Stomach (tissue), 8 donors: ENCODE measurements at regions not wholly inside any gene's neighbourhood (a gene's known extent, or its start where the extent isn't known, plus 50 kb on each side); places are given as distances from the start of the nearest gene placed in this dataset.
A peak's percentile ranks its signal among the peaks of the same experiment; 100 is the strongest.

Experiments used
- DNase-seq, 2 donors: peaks; one replicate each; pipeline versions ENCODE4 v3.0.0 to v3.0.0-alpha.2; 2013 to 2019
- H3K27ac ChIP-seq, 5 donors: fragments of 200-600 bp in 4 of 5; sonication (generic) in 4 of 5; one replicate each; pipeline ENCODE4 v1.5.1; 2013 to 2019; ENCODE audit warnings: mild to moderate bottlenecking in 1 of 5, moderate library complexity in 1 of 5
- H3K27me3 ChIP-seq, 3 donors: fragments of 200-600 bp; sonication (generic); one replicate each; pipeline ENCODE4 v1.5.1; 2017 to 2019; ENCODE audit warnings: mixed run types in 1 of 3
- H3K36me3 ChIP-seq, 4 donors: fragments of 200-600 bp; sonication (generic); 1 replicate in 3 of 4; 2 replicates in 1 of 4; pipeline ENCODE4 v1.5.1; 2016 to 2019
- H3K4me1 ChIP-seq, 4 donors: fragments of 200-600 bp; sonication (generic); one replicate each; pipeline ENCODE4 v1.5.1; 2016 to 2019
- H3K4me3 ChIP-seq, 4 donors: fragments of 200-600 bp; sonication (generic) in 3 of 4; one replicate each; pipeline ENCODE4 v1.5.1; 2016 to 2019; ENCODE audit warnings: mild to moderate bottlenecking in 1 of 4
- H3K9me3 ChIP-seq, 4 donors: fragments of 200-600 bp; sonication (generic); one replicate each; pipeline ENCODE4 v1.5.1; 2016 to 2019
- CTCF ChIP-seq, 7 experiments: fragments of 450-650 bp in 4 of 7; fragments of 200-600 bp in 3 of 7; sonication (generic) in 3 of 7; IDR thresholded peaks; one replicate each; pipeline ENCODE4 v1.5.1; 2016 to 2019; ENCODE audit warnings: antibody characterized with exemption in 7 of 7, control low read depth in 2 of 7, mild to moderate bottlenecking in 1 of 7
- EP300 ChIP-seq: sonication (generic); formaldehyde crosslinking; IDR thresholded peaks from one replicate; pipeline ENCODE4 v1.6.1; 2017; ENCODE audit warnings: antibody characterized with exemption
- POLR2A ChIP-seq, 4 donors: fragments of 450-650 bp; IDR thresholded peaks; one replicate each; pipeline ENCODE4 v1.6.1; 2016; ENCODE audit warnings: antibody characterized with exemption in 4 of 4, control low read depth in 2 of 4, mild to moderate bottlenecking in 1 of 4, moderate library complexity in 1 of 4
- POLR2AphosphoS5 ChIP-seq, 3 donors: sonication (generic); formaldehyde crosslinking; IDR thresholded peaks; one replicate each; pipeline ENCODE4 v1.6.1; 2016; ENCODE audit warnings: antibody characterized with exemption in 3 of 3
- WGBS, 5 donors: extraction: QIAGEN DNeasy Blood & Tissue Kit in 3 of 5; methylation state at CpG; one replicate each; pipeline versions ENCODE4 v1.1.5 to v1.1.7; 2013 to 2018; 5-methylcytosine and 5-hydroxymethylcytosine counted together
- intact Hi-C: fragments of 100-400 bp; cut with DNase I; formaldehyde crosslinking; loops from one replicate; pipeline ENCODE4 v1.15.1; 2023; ENCODE audit warnings: low total_unique reads
- donor health status: healthy with polysubstance abuse.
- donor health status: Bipolar disorder and iron deficiency.
- donor health status: healthy.

- no peaks in the 10 kb centered on the region for H3K36me3 ChIP-seq
- DNase-seq = no peak
- peaks cover 9 to 22% (median 15%) of the 10 kb centered on the region in 4 donors for H3K4me1 ChIP-seq
- H3K27ac ChIP-seq = no peak overlapping the region
- TF ChIP-seq EP300 = no peak
- no peak for TF ChIP-seq CTCF (IDR thresholded peaks at IDR 0.05)
- TF ChIP-seq POLR2A (IDR thresholded peaks at IDR 0.05) = no peak
- TF ChIP-seq POLR2AphosphoS5 (IDR thresholded peaks at IDR 0.05) = no peak
- WGBS, 5 donors = 87 to 93% (median 91%) methylated on average over 8 of the region's 8 CpGs
- intact Hi-C loops = no loop called here
- no peaks in the 10 kb centered on the region for H3K9me3 ChIP-seq
- H3K4me3 ChIP-seq = no peak overlapping the region
- H3K27me3 ChIP-seq = no peaks in the 10 kb centered on the region
Observed at GRCh38 chr20:50258790-50259483, 68.3 kb downstream of the CEBPB start.

GRCh38 chr20:50259705-50260478 is 69.3 kb downstream of the CEBPB start:
- Histone ChIP-seq H3K4me3 (no peak overlapping the region), H3K9me3 (no peaks in the 10 kb centered on the region), H3K4me1 (peaks cover 9 to 22% (median 15%) of the 10 kb centered on the region in 4 donors), H3K27ac (peak overlapping the region in 4 of 5 donors; percentile 30 to 75 (median 56)), H3K36me3 (no peaks in the 10 kb centered on the region), H3K27me3 (no peaks in the 10 kb centered on the region)
- TF ChIP-seq EP300 (no peak), CTCF (IDR thresholded peaks at IDR 0.05) (no peak), POLR2A (IDR thresholded peaks at IDR 0.05) (no peak), POLR2AphosphoS5 (IDR thresholded peaks at IDR 0.05) (no peak)
- intact Hi-C loops = no loop called here
- 43 to 50% (median 45%) methylated on average over 9 of the region's 9 CpGs for WGBS, 5 donors
- DNase-seq = no peak

- 39 to 58% (median 53%) methylated on average over 8 of the region's 8 CpGs for WGBS, 5 donors
- no peaks in the 10 kb centered on the region for H3K9me3 ChIP-seq
- no peaks in the 10 kb centered on the region for H3K36me3 ChIP-seq
- intact Hi-C loops = no loop called here
- H3K4me1 ChIP-seq = peaks cover 9 to 22% (median 15%) of the 10 kb centered on the region in 4 donors
- H3K4me3 ChIP-seq = no peak overlapping the region
- no peaks in the 10 kb centered on the region for H3K27me3 ChIP-seq
- DNase-seq = no peak
- TF ChIP-seq CTCF (IDR thresholded peaks at IDR 0.05) (no peak), EP300 (no peak), POLR2A (IDR thresholded peaks at IDR 0.05) (no peak), POLR2AphosphoS5 (IDR thresholded peaks at IDR 0.05) (no peak)
- H3K27ac ChIP-seq = peak overlapping the region in 4 of 5 donors; percentile 30 to 75 (median 56)
Observed at GRCh38 chr20:50260479-50261221, 70.0 kb downstream of the CEBPB start.

- H3K9me3 ChIP-seq = no peaks in the 10 kb centered on the region
- no peak overlapping the region for H3K4me3 ChIP-seq
- WGBS, 5 donors = 86 to 89% (median 88%) methylated on average over 7 of the region's 7 CpGs
- TF ChIP-seq POLR2A (IDR thresholded peaks at IDR 0.05) (no peak), CTCF (IDR thresholded peaks at IDR 0.05) (no peak), POLR2AphosphoS5 (IDR thresholded peaks at IDR 0.05) (no peak), EP300 (no peak)
- DNase-seq = no peak
- no peaks in the 10 kb centered on the region for H3K36me3 ChIP-seq
- intact Hi-C loops = no loop called here
- H3K4me1 ChIP-seq = peaks cover 13 to 28% (median 18%) of the 10 kb centered on the region in 4 donors
- peak overlapping the region in 2 of 5 donors; percentile 30 to 69 for H3K27ac ChIP-seq
- no peaks in the 10 kb centered on the region for H3K27me3 ChIP-seq
Observed at GRCh38 chr20:50261471-50262212, 71.0 kb downstream of the CEBPB start.
